DMS79 treated with DMSO at 0.1 percent for 48 hours (cell line): ENCODE measurements at regions not wholly inside any gene's neighbourhood (a gene's known extent, or its start where the extent isn't known, plus 50 kb on each side); places are given as distances from the start of the nearest gene placed in this dataset.
"Not testable (repeated sequence)": the region's sequence is repeated elsewhere in the genome, so short reads cannot be mapped to it uniquely, and the experiment has no call there.

ENCODE experiments used
- DNase-seq: peaks from one replicate; lab custom pipeline; 2025; lab: John Stamatoyannopoulos, UW

DNA sequence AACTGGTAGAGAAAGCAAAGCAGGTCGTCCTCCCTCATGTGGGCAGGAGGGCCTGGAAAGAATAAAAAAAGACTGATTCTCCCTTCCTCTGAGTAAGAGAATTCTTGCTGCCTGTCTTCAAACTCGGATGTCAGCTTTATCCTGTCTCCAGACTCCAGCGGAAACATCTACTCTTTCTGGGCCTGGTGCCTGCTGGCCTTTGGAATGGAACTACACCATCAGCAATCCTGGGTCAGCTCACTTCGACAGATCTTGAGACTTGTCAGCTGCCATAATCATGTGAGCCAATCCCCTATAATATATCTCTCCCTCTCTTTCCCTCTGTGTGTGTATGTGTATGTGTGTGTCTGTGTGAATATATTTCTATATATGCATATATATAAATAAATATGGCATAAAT is 411.0 kb upstream of the DPP6 start:
- DNase-seq, result no peak

DNA sequence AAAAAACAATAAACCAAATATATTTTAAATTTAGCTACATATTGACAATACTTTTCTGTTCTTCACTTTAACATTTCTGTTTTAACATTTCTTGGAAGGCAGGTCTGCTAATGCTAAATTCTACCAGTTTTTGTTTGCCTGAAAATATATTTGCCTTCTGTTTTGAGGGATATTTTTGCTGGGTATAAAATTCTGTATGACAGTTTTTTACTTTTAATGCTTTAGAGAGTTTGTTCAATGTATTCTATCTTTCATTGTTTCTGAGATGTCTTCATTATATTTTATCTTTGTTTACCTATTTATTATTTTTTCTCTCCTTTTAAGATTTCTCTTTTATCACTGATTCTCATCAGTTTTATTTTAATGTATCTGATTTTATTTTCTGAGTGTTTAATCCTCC is 409.2 kb upstream of the DPP6 start:
- no peak for DNase-seq

DNA sequence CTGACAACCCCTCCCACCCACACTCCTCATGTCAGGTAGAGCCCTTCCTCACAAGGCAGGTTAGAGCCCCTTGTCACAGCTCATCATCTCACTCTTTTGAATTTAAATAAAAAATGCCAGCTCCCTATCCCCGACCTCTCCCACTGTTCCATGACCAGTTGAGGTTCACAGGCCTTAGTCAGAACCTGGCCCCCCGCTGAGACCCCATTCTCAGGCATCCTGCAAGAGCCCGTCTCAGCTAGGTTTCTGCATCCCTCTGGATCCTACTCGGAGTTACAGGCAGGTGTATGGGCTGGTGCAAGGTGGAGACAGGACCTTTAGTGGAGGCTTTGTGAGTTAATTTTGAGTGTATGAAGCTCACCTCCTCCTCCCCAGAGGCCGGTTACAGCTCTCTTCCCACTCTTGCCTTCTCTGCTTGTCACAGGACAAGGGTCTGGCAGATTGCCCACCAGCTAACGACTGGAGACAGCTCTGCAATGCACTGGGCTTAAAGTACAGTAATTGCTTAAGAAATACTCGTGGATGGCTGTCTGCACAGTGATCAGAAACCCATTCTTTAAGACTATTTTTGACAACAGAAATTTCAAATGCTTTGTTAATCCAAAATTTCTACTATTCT is 394.9 kb upstream of the DPP6 start:
- DNase-seq, result no peak

DNA sequence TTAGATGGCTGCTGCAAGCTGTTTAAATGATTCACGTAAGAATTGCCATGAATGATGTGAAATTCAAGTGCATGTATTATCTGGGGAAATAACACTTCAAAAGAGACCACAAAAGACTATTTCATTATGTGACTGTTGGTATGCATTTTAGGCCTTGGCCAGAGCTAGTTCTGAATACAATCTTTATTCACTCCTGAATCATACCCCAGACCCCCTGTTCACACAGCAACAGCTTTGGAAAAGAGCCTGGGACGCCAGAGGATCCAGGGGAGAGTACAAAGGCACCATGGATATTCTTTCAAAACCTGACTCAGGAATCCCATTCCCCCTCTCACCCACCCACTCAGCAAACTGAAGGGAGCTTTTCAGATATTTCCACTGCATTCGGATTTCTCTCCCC is 377.1 kb upstream of the DPP6 start:
- no peak for DNase-seq

DNA sequence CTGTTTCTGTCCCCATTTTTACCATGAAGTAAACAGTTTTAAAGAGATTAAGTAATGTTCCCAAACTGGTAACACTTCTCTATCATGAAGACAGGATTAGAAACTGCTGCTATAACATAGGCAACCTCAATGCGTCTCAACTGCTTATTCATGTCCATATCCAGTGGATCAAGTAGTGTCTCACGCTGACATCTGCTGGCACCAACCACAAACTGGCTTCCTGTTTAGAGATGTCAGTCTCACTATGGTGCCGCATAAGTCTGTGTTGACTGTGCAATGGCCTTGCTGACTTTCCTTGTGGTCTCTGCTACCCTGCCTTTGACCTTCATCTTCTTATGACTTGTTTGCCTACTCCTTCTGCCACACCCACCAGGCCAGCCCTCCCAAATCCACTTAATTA is 369.6 kb upstream of the DPP6 start:
- no peak for DNase-seq

DNA sequence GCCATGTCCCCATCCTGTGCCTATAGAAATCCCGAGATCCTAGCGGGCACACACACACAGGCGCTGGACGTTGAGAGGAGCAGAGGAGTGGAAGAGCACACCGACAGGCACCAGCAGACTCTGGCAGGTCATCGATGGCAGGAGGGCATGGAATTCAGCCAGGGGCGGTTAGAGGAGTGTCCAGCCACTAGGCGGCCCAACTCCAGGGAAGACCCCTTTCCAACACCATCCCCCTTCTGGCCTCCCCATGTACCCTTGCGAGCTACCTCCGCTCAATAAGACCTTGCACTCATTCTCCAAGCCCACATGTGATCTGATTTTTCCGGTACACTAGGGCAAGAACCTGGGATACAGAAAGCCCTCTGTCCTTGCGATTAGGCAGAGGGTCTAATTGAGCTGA is 356.0 kb upstream of the DPP6 start:
- no peak for DNase-seq

DNA sequence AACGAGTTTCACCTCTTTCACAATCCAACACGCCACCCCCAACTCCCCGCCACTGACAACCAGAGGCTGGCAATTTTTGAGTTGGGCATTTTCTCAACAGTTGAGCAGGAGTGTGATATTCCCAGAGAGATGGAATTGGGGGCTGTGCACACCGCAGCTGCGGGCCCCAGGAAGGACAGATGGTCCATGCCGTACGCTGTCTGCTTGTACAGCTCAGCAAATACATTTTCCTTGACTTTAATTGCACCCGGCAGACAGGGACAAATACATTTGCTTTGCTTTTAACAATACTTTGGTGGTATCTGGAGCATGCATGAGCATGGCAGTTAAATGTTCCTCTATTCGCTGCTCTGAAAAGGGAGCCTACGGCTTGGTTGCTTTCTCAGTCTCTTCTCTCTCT is 354.2 kb upstream of the DPP6 start:
- no peak for DNase-seq

DNA sequence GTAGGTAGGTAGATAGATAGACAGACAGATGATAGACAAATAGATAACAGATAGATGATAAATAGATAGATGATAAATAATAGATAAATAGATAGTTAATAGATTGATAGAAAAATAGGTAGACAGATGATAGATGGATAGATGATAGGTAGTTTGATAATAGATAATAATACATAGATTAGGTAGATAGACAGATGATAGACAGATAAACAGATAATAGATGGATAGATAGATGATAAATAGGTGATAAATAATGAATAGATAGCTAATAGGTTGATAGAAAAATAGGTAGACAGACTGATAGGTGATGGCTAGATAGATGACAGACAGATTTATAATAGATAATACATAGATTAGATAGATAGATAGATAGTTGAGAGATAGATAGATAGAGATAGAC is 350.5 kb upstream of the DPP6 start:
- DNase-seq, result no peak

DNA sequence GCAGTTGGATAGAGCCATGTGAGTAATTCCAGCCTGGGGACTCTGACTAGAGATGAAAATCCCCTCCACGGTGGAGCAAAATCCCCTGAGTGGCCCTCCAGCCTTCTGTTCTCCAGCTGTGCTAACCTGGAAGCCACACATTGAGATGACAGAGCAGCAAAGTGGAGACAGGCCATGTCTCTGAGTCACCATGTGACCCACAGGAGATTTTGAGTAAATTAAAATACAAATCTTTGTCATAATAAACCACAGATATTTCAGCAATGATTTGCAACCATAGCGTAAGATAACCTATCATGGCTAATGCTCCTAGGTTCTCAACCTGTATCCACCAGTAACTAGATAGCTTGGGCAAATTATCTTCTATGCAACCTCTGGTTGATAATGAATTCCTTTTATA is 328.3 kb upstream of the DPP6 start:
- not testable (repeated sequence) for DNase-seq

DNA sequence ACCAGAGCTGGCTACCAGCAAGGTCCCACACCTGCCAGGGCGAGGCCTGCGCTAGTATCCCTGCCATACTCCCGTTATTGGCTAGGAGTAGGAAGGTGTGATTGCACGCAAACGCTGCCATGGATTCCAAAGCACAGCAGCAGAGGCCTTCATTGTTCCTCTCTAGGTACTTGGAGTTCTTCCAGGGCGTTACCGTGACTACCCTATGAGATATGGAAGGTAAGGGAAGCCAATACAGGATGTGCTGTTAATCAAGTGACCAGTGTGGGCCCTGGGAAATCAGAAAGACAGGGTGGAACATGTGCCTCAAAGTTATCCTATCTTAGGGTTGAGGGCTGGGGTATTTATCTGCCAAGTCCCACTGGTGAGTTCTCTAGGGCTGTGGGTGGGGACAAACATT is 320.7 kb upstream of the DPP6 start:
- not testable (repeated sequence) for DNase-seq

DNA sequence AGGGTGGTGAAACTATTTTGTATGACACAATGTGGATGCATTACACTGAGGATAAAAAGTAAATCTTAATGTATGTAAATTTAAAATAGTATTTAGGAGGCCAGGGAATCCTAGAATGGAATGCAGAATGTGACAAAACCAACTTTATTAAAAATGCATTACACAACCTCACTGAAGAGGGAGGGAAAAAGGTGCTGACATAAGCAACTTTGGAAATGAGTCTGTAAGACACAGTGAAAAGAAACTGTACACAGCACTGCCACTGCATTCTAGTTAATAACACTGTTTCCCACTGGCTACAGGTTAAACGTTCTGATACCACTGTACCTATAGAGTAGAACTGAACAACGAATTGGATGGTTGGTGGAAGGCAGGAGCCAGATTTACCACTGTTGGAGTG is 308.8 kb upstream of the DPP6 start:
- DNase-seq, result not testable (repeated sequence)

DNA sequence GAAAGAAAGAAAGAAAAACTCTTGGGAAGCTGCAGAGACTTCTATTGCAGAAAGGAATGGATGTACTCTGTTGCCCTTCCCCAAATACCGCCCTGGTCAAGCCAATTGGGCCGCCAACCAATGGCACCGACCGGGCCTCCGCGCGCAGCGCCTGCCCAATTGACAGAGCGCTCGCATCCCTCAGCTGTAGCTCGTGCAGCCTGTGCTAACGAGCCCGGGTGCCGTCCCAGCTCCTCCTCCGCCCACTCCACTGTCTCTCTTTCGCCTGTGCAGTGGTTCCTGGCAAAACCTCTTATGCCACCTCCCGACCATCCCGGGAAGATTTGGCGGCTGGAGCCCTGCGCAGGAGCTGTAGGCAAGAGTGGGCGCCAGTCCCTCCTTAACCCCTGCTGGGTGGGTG is 304.2 kb upstream of the DPP6 start:
- not testable (repeated sequence) for DNase-seq

DNA sequence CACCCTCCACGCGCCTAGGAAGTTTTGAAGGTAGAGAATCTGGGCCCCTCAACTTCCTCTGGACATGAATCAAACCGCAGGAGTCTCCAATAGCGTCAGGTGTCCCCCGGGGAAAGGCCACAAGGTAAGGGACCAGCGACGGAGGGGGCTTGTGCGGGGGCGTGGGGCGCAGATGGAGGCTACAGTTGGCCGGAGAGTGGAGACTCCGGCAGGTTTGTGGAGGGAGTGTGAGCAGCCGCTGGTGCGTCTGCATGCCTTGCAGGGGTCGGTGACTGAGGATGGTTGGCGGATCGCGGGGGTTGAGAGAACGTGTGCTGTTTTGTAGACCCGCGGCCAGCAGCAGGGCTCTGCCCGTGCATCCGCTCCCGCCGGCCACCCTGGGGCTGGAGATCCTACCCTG is 303.3 kb upstream of the DPP6 start:
- DNase-seq, result not testable (repeated sequence)

DNA sequence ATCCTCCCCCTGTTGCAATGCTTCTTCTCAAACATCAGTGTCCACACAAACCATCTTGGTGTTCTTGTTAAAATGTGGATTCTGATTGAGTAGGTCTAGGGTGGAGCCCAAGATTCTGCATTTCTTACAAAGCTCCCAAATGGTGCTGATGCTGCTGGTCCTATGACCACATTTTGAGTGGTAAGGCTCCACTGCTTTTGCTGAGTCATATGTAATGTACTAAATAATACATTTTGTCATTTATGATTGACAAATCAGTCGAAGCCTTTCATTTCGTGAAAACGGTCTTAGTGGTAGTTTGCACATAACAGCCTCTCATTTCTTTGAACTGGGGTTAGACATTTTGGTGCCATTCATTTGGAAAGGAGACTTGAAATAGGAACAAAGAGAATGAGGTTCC is 286.3 kb upstream of the DPP6 start:
- DNase-seq, result not testable (repeated sequence)

DNA sequence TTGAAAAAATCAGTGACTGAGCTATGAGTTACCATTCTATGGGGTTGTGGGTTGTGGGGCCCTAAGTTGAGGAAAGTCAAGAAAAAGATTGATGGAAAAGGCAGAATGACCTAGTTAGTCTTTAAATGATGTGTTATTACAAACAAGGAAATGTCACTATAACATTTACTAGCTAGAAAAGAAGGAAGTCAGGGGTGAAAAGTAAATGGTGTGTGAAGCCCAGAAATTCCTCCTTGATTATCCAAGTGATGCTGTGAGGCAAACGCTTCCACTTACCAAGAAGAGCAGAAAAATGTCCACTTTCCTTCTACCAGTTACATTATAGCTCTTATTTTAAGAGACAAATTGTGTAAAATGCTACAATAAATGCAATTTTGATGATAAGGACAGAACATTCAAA is 285.3 kb upstream of the DPP6 start:
- DNase-seq, result not testable (repeated sequence)

DNA sequence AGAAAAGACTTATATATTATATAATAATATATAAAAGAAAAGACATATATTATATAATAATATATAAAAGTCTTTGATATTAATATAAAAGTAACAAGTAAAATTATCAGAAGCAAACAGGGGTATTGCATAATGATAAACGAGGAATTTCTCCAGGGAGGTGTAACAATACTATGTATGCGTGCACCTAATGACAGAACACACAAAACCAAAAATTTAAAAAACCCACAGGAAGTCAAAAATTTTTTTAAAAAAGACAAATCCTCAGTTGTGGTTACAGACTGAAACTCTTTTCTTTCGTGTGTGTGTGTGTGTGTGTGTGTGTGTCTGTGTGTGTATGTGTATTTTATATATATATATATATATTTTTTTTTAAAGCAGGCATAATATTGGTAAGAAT is 279.2 kb upstream of the DPP6 start:
- no peak for DNase-seq

DNA sequence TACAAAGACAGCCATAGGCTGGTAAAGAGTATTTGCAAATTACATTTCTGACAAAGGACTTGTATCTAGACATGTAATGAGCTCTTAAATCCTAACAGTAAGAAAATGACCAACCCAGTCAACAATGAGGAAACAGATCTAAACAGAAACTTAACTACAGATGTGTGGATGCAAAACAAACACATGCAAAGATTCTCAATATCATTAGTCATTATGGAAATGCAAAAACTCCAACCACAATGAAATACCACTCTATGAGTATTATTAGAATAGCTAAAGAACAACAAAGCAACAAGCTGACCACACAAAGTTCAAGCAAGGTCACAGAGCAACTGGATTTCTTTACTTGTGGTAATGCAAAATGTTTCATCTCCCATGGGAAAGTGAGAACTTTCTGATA is 275.3 kb upstream of the DPP6 start:
- DNase-seq, result not testable (repeated sequence)

DNA sequence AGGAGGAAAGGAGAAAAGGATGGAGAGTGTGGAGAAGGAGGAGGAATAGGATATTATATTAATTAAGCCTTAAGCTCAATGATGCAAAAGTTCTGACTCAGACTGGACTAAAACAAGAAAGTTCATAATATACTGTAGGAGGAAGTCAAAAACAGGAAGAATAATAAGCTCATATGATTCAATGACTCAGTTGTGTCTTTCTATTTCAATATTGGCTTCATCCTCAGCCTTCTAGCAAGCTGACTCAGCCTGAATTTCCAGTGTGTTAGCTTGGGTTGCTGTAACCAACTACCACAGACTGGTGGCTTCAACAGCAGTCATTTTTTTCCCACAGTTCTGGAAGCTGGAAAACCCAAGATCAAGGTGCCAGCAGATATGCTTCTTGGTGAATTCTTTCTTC is 254.8 kb upstream of the DPP6 start:
- DNase-seq, result not testable (repeated sequence)

DNA sequence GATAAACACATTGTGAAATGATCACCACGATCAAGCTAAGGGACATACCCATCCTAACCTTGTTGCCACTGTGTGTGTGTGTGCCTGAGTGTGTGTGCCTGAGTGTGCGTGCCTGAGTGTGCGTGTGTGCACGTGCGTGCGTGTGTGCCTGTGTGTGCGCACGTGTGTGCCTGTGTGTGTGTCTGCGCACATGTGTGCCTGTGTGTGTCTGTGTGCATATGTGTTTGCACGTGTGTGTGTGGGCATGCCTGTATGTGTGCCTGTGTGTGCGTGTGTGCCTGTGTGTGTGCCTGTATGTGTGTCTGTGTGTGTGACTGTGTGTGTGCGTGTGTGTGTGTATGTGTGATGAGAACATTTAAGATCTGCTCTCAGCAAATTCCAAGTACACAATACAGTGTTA is 244.1 kb upstream of the DPP6 start:
- DNase-seq, result no peak

DNA sequence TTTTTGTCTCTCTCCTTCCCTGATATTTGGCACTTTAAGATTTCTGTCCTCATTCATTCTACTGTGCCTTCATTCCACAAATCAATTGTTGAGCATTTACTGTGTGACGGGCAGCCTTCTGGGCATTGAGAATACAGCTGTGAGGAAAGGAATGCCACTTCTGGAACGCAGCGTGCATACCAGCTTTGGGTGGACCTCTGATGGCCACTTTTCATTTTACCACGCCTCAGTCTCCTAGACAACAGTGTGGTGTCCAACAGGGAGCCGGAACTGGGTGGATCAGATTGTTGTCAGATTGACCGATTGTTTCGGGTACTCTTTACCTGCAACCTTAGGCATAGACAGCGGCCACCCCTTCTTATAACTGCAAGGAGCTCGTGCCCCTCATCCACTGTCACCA is 222.7 kb upstream of the DPP6 start:
- no peak for DNase-seq

DNA sequence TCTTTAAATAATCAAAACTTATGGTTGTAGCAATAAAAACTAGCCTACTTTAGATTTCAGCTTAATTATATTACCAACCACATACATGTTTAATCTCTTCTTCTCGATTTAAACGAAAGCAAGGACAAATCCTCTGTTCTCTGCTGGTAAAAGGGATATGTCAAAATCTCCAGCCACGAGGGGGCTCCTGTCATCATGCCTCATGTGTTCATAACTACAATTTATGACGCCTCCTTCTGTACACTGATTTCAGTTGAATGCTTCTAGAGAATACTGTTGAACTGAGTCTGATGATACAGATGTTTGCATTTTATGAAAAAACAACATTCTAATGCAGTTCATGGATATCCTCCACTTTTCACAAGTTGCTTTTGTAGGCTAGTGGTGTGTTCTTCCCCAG is 220.0 kb upstream of the DPP6 start:
- no peak for DNase-seq

DNA sequence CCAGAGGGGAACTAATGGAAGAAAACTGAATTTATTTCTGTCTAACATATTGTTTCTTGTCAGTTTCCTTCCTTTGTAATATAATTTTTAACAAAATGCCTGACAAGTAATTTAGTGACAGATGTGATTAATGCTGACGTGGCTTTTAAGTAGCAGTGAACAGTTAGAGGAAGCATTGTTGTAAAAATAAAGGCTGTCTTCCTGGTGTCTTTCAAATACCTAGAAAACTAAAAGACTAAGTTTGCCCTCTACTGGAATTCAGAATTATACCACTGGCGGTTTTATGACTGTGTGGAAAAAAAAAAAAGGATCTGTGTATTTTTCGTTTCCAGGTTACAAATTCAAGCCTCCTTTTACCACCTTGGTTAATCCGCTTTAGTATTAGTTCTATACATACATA is 217.1 kb upstream of the DPP6 start:
- DNase-seq, result no peak

DNA sequence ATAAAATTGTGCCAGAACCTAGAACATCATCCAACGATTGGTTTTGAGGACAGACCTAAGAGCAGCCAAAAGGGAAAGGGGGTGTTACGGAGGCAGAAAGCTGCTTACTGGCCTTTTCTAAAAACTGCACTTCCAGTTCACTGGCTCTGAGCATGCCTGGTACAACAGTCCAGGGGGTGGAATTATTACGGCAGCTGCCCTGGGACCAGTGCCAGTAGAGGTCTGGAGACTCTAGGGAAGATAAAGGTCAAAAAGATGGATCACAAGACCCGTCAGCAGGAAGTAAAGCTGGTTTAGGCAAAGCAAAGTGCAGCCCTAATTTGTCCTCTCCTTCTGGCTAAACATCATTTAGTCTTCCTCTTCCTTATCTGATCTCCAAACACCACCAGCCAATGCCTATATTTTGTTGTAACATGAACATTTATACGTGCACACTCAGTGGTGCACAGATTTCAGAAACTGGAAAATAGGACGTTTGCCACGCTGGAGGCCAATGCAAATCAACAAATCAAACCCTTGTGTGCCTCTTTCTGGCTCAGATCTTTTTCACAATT is 216.4 kb upstream of the DPP6 start:
- no peak for DNase-seq

DNA sequence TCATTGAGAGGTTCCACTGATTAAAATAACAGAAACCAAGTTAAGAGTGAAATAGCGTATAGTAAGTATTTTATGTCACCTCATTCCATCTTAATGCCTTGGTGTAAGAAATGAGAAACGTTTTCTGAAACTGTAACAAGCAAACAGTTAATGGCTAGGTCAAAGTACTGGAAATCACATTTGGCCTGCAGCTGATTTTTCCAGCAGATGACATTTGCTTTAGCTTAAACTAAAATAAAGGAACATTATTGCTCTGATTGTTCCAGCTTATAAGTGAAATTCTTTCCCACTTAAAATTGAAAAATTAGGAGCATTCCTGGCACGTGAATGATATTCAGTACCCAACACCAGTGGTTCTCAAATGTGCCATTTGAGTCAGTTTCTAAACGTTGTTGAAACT is 213.6 kb upstream of the DPP6 start:
- DNase-seq, result no peak

DNA sequence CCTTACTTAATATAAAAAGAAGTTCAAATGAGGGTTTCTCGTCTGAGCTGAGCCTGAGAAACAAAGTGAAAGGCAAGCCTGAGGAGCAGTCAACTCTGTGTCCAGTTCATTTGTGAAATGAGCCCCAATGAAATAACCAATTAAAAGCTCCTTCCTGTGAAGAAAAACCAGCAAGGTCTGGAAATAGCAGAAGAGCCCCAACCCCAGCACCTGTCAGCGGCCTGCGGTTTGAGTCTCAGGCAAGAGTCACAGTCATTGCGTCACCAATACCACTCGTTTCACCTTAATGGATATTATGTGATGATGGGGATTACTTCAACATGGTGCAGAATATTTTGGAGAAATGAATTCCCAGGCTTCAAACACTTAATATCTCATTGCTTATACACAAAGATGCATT is 211.3 kb upstream of the DPP6 start:
- no peak for DNase-seq
